ENCODE measurements at regions not wholly inside any gene's neighbourhood (a gene's known extent, or its start where the extent isn't known, plus 50 kb on each side); places are given as distances from the start of the nearest gene placed in this dataset.

- Histone ChIP-seq H3K9ac (ENCODE audit: extremely low read depth, low read length, poor library complexity, severe bottlenecking) (no peak overlapping the region), H3K4me3 (ENCODE audit: low read length) (no peak overlapping the region), H3K4me1 (ENCODE audit: control insufficient read depth, insufficient read depth, low read length) (no peaks in the 10 kb centered on the region), H3K36me3 (ENCODE audit: control insufficient read depth, insufficient read depth, low read length) (no peaks in the 10 kb centered on the region), H3K27ac (ENCODE audit: low read depth, low read length) (no peak overlapping the region), H3K9me3 (ENCODE audit: control insufficient read depth, low read length) (no peaks in the 10 kb centered on the region), H3K27me3 (ENCODE audit: control insufficient read depth, insufficient read depth, low read length, poor library complexity, severe bottlenecking) (no peaks in the 10 kb centered on the region)
- Mint-ChIP-seq H3K36me3 (ENCODE audit: low read depth) (no peaks in the 10 kb centered on the region), H3K27ac (no peak overlapping the region), H3K4me1 (no peaks in the 10 kb centered on the region), H3K4me3 (no peak overlapping the region), H3K9me3 (no peaks in the 10 kb centered on the region), H3K27me3 (ENCODE audit: insufficient read depth) (no peaks in the 10 kb centered on the region)
- DNase-seq: no peak
- TF ChIP-seq CTCF (conservative IDR thresholded peaks at IDR 0.05): no peak
These were observed 1025.4 kb upstream of the ACO1 start for GRCh38 chr9:31359071-31359470.

DNA sequence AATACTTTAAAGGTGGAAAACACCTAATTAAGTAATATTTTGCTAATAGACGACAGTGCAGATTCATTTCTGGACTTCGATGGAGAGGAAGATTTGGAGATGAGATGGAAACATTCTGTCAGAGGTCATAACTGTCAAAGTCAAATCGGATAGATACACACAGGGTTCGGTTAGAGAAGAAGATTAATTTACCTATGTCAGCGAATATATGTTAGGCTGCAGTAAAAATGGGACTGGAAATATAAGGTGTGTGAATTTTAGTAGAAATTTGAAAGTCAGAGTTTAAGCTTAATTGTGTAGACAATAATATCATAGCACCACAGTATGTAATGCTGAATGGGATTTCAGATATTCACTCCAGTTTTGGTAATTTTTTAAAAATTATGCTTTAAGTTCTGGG lies 1020.3 kb upstream of the ACO1 start:
- 92 to 100% methylated on average over 5 of the region's 5 CpGs for WGBS, 2 experiments (ENCODE audit: insufficient coverage in 1 of 2, insufficient read length in 1 of 2)
- Histone ChIP-seq H3K9me3 (ENCODE audit: control insufficient read depth, low read length) (no peaks in the 10 kb centered on the region), H3K36me3 (ENCODE audit: control insufficient read depth, insufficient read depth, low read length) (no peaks in the 10 kb centered on the region), H3K27ac (ENCODE audit: low read depth, low read length) (no peak overlapping the region), H3K9ac (ENCODE audit: extremely low read depth, low read length, poor library complexity, severe bottlenecking) (no peak overlapping the region), H3K27me3 (ENCODE audit: control insufficient read depth, insufficient read depth, low read length, poor library complexity, severe bottlenecking) (no peaks in the 10 kb centered on the region), H3K4me1 (ENCODE audit: control insufficient read depth, insufficient read depth, low read length) (no peaks in the 10 kb centered on the region), H3K4me3 (ENCODE audit: low read length) (no peak overlapping the region)
- no peaks in the 10 kb centered on the region for H3K9me3 Mint-ChIP-seq
- H3K36me3 Mint-ChIP-seq (ENCODE audit: low read depth): no peaks in the 10 kb centered on the region
- no peak for TF ChIP-seq CTCF (conservative IDR thresholded peaks at IDR 0.05)
- H3K27ac Mint-ChIP-seq: no peak overlapping the region
- H3K4me1 Mint-ChIP-seq: peaks cover 3% of the 10 kb centered on the region
- no peaks in the 10 kb centered on the region for H3K27me3 Mint-ChIP-seq (ENCODE audit: insufficient read depth)
- no peak for DNase-seq
- H3K4me3 Mint-ChIP-seq: no peak overlapping the region

DNA sequence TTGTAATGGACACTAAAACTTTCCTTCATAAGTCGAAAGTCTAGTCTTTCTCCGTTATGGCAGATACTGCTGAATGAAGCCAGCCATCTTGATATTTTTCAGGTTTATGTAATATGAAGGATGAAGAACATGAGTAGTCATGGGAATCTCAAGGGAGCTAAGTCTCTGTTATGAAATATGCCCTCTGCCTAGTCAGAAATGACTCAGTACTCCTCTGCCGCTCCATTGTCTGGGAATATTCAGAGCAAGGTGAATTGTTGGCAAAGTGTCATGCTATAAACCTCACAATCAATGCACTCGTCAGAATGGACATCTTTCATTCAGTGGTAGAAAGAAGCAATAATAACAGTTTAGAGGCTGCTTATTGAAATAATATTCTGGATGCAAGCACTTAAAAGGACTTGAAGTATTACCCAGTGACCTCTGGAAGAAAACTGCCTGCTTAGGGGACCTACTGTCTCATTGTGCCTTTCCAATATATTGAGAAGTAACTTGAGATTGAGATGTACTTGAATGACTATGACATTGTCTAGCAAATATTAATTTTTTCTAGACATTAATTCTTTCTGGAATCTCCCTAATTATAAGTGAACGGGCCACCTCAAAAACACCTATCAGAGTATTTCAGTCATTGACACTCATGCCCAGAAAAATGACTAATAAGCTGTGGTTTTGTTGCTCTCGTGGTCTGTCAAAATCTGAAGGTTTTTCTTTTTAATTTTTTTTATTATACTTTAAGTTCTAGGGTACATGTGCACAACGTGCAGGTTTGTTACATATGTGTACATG lies 1011.5 kb upstream of the ACO1 start:
- DNase-seq: no peak
- no peaks in the 10 kb centered on the region for H3K9me3 ChIP-seq (ENCODE audit: control insufficient read depth, low read length)
- 85 to 87% methylated on average over 3 to 7 of the region's 7 CpGs for WGBS, 2 experiments (ENCODE audit: insufficient coverage in 1 of 2, insufficient read length in 1 of 2)
- Mint-ChIP-seq H3K27me3 (ENCODE audit: insufficient read depth) (no peaks in the 10 kb centered on the region), H3K4me3 (no peak overlapping the region), H3K36me3 (ENCODE audit: low read depth) (no peaks in the 10 kb centered on the region), H3K4me1 (peaks cover 3% of the 10 kb centered on the region), H3K9me3 (peaks cover 3% of the 10 kb centered on the region), H3K27ac (no peak overlapping the region)
- H3K9ac ChIP-seq (ENCODE audit: extremely low read depth, low read length, poor library complexity, severe bottlenecking): no peak overlapping the region
- H3K27me3 ChIP-seq (ENCODE audit: control insufficient read depth, insufficient read depth, low read length, poor library complexity, severe bottlenecking): no peaks in the 10 kb centered on the region
- H3K36me3 ChIP-seq (ENCODE audit: control insufficient read depth, insufficient read depth, low read length): no peaks in the 10 kb centered on the region
- TF ChIP-seq CTCF (conservative IDR thresholded peaks at IDR 0.05): no peak
- no peak overlapping the region for H3K4me3 ChIP-seq (ENCODE audit: low read length)
- H3K4me1 ChIP-seq (ENCODE audit: control insufficient read depth, insufficient read depth, low read length): no peaks in the 10 kb centered on the region
- H3K27ac ChIP-seq (ENCODE audit: low read depth, low read length): no peak overlapping the region
